Inferior parietal cortex (tissue), 1 donor: ENCODE measurements at regions not wholly inside any gene's neighbourhood (a gene's known extent, or its start where the extent isn't known, plus 50 kb on each side); places are given as distances from the start of the nearest gene placed in this dataset.
"Not testable (repeated sequence)": the region's sequence is repeated elsewhere in the genome, so short reads cannot be mapped to it uniquely, and the experiment has no call there.

ENCODE experiments used
- DNase-seq: peaks from one replicate; pipeline ENCODE4 v3.0.0-alpha.2; 2016; ENCODE audit errors: extremely low spot score

DNA sequence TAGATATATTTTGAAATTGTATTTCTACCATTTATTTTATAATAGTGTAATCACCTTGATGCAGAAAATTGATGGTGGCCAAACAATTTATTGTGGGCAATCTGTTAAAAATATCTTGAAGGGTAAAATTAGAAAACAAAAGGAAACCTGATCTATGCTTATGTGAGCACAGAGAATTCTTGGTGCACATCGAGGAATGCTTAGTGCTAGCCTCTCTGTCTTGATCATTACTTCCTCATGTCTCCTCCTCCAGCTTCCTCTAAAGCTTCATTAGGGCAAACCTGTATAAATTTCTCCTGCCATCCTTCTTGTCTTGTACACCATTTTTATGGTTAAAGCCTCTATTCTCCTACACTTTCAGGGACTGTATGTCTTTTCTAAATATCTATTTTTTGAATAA lies 725.8 kb downstream of the RAPGEF2 start:
- no peak for DNase-seq

DNA sequence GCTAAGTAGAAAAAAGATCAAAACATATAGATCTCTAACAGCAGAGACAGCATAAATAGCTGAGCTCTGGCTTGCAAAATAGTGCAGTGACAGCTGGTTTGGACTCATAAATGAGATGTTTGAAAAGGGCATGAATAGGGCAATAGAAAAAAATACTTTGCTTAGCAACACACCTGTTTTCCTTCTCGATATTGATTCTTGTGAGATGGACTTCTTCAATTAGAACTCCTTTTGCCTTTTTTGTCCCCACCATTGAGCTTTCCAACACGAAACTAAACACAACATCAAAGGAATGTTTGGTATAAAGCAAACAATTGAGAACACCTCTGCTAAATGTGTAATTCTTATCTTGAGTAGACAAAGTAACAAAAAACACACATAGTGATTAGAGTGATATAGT lies 726.3 kb downstream of the RAPGEF2 start:
- DNase-seq, result no peak

DNA sequence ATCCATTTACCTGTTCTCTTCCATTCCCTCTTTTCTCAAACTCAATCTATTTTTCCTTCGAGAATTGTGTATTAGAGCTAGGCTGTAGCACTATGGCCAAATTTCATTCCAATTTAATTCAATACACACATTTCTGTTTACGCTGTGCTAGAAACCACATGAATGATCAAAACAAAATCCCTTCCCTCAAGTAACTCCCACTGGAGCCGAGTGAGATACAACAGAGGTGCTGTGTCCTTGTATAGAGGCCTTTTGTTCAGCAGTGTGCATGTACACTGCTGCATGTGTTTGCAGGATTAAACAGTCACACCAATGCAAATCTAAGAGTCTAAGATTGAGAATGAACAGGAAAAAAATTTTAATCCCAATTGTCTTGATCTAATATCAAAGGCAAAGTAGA lies 734.2 kb downstream of the RAPGEF2 start:
- peak; percentile 16 for DNase-seq

DNA sequence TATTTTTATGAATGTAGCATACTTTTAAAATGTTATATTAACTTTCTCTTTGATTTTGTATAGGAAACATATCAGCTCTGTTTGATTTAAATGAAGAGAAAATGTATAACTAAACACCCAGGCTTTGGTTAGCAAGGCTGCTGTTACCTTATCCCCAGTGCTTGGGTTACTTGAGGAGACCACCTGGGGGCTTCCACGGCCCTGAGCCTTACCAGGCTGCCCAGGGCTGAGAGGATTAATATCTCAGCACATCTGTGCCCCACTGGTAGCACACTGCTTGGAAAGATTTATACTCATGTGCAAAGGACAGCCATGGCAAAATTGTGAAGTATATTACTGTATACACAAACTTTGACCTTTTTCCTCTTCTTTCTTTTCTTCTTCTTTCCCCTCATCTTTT lies 752.9 kb downstream of the RAPGEF2 start:
- no peak for DNase-seq

DNA sequence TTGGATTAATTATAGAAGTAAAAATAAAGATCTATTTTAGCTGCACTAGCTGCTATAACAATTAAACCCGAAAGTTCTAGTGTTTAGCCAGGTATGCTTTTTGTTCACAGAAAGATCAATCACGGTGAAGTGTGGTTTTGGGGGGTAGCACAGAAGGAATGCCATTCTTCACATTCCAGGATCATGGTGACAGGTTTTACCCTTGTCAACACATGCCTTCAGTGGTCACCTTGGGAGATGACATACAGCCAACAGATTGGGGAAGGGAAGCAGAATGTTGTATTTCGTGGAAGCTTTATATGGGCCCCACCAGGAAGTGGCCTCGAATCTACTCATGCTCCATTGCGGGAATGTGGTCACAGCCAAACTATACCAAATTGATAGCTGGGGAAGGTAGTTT lies 753.6 kb downstream of the RAPGEF2 start:
- DNase-seq, result no peak

DNA sequence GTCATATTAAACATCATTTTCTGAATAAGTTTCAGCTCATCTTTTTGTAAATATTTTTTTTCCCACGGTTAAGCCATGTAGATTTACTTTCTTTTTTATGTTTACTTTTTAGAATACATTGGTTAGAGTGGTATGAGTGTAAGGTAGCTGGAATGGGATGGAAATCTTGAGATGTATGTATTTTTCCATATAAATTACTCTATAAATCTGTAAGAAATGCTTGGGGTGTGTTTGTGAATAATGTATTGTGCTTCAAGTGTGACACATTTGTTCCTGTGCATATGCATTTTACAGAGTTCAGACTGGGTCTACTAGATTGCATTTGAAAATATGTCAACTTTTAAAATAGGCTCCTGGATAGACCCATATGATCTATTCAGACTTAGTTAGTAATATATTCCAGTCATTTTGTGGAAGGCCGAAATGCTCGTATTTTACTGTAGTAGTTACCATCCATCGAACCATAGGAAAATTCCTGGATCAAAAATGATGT lies 756.8 kb downstream of the RAPGEF2 start:
- DNase-seq, result no peak

DNA sequence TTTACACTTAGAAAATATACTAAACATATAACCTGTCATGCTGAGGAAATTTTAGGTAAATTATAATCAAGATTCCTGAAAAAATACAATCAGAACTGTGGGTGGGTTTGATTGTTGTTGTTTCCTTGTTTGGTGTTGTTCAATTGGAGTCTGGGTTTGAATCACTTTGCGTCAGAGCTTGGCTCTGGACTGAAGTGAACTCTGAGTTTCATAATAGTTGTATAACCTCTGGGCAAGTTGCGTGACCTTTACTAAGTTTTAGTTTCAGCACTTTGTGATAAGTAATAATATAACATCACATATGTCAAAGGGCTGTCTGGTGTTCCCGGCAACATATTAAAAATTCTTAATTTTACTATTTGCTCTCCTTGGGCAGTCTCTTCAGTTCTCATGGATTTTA lies 758.1 kb downstream of the RAPGEF2 start:
- DNase-seq, result no peak

DNA sequence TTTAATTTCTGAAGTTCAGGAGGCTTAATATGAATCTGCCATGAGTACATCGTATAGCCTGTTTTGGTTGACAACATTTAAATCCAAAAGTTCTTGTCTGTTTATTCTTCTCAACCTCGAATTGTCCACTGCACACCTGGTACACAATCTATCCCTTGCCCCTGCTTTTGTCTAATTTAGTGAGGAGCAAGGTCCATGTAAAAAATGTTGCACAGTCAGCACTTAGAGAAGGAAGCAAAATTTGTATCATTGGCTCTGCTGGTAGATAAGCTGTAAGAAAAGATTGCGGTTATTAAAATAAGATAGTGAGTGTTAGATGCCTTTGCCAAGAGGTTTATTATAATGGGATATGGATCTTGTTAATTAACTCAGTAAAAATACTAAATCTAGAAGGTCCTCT lies 761.5 kb downstream of the RAPGEF2 start:
- no peak for DNase-seq

DNA sequence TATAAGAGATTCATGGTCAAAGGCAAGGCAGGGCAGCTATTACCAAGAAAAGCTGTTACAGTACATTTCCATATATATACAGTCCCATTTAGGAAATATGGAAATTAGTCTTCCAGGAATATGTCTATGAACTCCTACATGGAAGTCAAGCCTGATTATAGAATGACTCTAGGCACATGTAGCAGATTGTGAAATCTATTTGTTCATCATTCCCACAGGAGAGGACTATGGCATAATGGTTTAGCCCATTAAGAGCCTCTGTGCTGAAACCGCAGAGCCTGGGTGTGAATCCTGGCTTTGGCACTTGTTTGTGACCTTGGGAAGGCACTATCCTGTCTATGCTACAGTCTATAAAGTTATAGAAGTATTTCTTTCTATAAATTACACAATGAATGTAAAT lies 764.8 kb downstream of the RAPGEF2 start:
- DNase-seq, result no peak

DNA sequence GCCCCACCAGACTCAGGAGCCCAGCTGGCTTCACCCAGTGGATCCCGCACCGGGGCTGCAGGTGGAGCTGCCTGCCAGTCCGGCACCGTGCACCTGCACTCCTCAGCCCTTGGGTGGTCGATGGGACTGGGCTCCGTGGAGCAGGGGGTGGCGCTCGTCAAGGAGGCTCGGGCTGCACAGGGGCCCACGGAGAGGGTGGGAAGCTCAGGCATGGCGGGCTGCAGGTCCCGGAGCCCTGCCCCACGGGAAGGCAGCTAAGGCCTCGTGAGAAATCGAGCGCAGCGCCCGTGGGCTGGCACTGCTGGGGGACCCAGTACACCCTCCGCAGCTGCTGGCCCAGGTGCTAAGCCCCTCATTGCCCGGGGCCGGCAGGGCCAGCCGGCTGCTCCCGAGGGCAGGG lies 766.1 kb downstream of the RAPGEF2 start:
- DNase-seq, result not testable (repeated sequence)

DNA sequence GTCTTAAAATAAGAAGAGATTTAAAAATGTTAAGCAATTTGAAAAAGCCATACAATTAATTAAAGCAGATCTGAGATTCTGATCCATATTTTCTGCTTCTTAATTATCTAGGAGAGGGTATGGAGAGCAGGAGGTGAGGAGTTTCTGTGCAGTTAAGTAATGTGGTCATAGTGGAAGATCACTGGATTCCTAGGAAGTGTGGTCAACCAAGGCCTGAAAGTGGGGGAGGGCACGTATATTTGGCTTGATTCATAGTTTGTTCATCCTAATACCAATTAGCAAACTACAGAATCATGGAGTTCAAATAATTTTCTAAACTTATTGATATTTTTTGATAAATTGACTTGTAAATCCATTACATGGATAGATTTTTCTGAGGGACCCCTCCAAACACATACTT lies 768.3 kb downstream of the RAPGEF2 start:
- no peak for DNase-seq

DNA sequence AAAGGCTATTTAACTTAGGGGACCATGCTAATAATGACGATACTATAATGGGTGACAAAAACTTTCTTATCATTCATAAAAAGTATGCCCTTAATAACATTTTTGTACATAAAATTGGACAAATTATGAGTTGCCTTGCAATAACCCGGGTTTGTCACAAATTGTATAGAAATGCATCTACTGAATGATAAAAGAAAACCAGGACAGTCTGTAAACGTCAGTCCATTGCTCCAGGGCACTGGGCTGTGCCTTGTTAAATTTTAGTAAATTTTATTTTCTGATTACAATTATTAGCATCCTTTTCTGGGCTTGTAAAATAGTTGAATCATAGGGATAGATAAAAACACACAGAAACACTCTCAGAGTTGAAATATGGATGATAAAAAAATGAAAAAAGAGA lies 778.3 kb downstream of the RAPGEF2 start:
- no peak for DNase-seq

DNA sequence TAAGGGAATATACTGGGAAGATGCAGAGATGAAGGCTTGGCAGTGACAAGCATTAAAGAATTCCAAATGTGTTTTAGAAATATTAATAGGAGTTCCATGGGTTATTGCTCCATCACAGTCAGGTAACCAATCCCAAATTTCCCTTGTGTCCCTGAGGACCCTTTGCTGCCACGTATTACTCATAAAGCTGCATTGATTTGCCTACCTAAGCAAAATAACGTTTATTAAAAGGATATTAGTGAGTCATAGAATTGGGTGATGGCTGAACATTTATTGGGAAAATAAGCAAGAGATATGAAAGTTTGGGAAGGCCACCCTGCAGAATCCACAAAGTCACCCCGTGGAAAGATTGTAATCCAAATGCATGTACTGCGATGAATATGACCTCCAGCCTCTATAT lies 782.1 kb downstream of the RAPGEF2 start:
- no peak for DNase-seq

DNA sequence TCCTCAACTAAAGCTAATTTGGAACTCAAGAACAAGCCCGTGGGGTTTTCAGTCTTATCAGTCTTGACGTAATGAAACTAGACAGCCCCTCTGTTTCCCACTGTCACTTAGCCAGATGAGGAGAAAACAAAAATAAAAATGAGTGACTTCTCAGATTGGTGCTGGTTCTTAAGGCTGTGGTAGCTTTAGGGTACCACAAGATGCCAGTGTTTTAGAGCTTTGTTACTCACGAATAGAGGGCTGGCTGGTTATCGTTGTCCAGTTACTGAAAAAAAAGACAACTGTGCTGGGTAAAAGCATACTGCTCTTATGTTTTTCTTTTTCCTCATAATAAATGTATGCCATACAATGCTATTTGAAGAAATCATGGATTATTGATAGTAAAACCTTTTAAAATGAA lies 796.7 kb downstream of the RAPGEF2 start:
- no peak for DNase-seq

DNA sequence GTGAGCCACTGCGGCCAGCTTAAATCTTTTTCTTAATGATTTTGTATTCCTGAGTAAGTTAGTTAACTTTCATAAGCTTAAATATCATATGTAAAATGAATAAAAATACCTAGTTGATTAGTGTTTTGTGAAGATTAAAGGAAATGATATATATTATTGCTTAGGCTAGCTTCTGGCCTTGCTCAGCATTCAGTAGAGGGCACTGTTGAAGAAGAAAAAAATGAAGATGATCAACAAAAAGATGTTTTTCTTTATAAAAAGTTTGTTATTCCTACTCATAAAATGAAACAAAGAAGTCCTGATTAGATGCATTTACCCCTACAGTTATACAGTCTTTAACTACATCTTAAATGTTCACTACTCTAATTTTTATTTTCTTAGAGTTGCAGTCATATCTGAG lies 797.7 kb downstream of the RAPGEF2 start:
- no peak for DNase-seq

DNA sequence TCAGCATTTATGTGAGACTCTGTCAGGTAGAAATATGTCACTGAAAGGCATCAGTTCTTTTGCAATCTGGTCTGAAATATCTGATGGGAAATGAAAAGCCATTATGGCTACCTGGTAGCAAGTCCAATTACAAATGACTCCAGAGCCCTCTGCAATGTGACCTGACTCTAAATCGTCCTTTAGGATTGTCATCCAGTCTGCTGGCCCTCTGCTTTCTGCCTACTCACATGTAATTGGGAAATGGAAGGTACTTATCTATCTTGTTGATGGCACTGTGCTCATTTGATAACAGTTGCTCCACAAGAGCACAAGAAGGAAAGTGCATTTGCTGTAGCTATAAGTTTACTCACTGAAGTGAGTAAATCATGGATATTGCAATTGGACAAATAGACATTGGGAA lies 799.8 kb downstream of the RAPGEF2 start:
- no peak for DNase-seq

DNA sequence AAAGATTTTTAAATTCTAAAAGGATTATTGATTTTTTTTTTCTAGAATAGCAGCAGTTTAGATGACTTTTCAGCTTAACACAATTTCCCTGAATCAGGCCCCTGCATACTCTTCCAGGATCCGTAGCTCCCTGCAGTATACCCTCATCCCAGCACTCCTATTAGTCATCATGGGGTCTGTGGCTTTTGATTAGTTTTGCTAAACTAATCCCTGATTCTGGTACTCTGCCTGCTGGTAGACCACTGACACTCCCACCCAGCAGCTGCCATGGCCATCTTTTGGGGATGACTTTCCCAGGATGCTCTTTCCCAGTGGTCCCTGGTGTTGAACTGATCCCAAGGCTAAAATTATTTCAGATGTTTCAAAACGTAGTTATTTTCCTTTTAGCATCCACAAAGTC lies 802.0 kb downstream of the RAPGEF2 start:
- DNase-seq, result no peak

DNA sequence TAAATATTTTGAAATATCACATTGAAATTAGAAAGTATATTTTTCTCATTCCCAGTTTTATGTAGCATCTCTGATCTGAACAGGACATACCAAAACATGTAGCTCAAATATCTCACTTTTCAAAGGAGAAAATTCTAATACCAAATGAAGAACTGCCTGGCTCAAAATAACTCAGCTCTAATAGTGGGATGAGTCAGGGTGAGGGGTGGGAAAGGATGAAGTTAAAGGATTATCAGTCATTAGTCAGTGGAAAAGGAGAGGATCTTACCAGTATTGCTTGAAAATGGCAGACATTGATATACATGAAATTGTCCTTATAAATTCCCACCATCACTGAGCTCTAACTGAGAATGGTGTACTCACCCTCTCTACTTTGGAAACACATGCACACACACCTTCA lies 803.2 kb downstream of the RAPGEF2 start:
- DNase-seq, result no peak

DNA sequence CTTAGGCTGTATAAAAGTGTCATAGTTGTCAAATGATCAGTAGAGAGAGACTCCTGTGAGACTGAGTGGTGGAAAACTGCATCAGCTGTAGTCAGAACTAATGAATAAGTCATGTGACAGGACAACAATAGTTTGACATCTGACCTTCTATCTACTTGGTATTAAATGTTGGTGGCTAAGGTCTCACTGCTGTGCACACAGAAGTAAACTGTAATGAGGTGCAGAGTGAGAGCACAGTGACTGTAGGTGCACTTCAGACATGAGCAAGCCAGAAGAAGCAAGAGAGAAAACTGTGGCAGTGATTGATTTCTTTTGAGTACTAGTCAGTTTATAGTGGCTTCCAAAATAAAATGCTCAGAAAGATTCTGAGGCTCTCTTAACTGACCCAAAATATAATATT lies 803.6 kb downstream of the RAPGEF2 start:
- no peak for DNase-seq

DNA sequence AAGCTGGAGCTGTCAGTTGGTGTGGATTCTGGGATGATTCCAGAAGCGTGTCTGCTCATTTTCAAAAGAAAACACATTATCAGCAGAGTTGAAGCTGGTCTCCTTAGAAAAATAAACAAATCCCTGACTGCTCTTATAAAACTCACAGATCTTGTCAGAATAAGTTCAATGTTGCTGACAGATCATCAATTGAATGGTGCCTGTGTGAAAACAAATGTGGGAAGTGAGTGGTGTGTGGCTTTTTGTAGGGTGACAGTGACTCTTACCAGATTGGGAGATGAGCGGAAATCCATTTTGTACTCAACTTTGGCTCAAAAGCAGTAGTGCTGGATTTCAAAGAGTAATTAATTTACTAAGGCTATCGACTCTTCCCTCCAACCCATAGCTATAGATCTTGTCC lies 807.8 kb downstream of the RAPGEF2 start:
- DNase-seq, result no peak

DNA sequence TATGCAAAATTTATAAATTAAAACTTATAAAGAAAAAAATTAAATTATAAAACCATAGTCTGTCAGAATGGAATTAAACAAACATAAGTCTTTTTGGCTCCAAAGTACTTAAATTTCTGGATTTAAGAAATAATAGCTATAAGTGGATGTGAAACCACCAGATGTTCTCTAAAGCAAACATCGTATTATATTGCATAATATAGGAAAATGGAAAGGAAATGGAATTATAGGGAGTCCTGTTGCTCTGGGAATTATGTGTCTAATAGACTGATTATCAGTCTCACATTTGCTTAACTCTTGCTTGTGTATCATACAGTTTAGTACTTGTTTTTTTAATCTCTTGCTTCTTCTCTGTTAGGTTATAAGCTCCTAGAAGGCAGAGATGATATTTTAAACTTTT lies 819.2 kb downstream of the RAPGEF2 start:
- DNase-seq, result no peak

DNA sequence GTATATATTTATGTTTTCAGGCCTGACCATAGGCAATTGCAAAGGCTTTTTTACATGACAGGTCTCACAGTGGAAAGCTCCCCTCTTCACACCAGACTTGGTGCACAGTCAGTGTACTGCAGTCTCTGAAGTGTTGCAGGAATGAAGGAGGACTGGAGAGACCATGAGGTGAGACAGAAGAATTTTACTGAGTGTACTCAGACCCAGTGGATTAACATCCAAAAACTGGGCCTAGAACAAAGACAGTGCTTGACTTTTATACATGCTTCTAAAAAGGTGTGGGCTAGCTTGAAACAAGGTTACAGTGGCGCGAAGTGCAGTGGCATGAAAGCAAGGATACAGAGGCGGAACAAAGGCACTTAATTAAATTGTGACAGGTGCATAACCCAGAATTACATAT lies 822.9 kb downstream of the RAPGEF2 start:
- DNase-seq, result no peak

DNA sequence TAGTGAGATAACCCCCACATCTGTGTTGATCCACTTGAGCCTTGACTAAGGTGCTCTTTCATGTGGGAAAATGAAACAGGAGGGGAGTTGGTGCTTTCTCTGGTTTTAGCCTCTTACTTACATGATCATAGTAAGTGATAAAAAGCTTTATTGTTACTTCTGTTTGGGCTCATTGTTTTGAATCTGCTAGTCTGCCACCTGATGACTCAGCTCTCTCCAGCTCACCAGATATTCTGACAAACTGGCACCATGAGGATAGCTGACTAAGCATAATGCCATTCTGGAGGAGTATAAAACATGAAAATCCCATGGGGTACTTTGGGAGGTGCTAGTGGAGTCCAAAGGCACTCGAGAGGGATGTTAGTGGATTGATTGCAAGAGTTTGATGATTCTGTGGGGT lies 824.0 kb downstream of the RAPGEF2 start:
- DNase-seq, result no peak

DNA sequence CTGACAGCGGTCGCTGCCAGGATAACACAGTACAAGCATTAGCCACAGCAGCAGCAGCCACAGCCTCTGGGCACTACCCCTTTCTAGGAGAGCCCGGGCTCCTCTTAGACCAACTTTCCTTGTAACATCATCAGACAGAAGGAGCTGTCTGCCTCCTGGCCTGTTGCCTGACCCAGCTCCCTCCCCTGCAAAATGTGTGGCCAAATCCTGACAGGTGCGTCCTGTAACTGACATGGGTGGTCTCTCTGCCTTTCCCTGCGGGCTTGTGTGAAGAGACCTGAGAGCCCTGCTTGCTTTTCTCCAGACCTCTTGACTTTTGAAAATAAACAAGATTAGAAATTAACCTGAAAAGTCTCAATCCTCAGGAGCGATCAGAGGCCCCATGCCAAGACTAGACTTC lies 824.9 kb downstream of the RAPGEF2 start:
- no peak for DNase-seq

DNA sequence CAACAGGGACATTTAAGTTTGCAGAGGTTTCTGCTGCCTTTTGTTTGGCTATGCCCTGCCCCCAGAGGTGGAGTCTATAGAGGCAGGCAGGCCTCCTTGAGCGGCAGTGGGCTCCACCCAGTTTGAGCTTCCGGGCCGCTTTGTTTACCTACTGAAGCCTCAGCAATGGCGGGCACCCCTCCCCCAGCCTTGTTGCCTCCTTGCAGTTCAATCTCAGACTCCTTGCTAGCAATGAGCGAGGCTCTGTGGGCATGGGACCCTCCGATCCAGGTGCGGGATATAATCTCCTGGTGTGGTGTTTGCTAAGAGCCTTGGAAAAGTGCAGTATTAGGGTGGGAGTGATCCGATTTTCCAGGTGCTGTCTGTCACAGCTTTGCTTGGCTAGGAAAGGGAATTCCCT lies 831.7 kb downstream of the RAPGEF2 start:
- not testable (repeated sequence) for DNase-seq
